Astrocyte (in vitro differentiated cells and primary cell): ENCODE measurements at regions not wholly inside any gene's neighbourhood (a gene's known extent, or its start where the extent isn't known, plus 50 kb on each side); places are given as distances from the start of the nearest gene placed in this dataset.

Experiments used
- EZH2 ChIP-seq: IDR thresholded peaks from 2 replicates; pipeline ENCODE4 v1.6.1; 2012; ENCODE audit warnings: mild to moderate bottlenecking, low read length, inconsistent platforms; ENCODE audit not compliant: insufficient read depth
- TF ChIP-seq, protein P1 (sequence below): IDR thresholded peaks from 2 replicates; pipeline ENCODE4 v1.5.1; 2011; ENCODE audit warnings: low read depth, mild to moderate bottlenecking, inconsistent platforms, low read length, moderate library complexity; ENCODE audit not compliant: insufficient read depth

DNA sequence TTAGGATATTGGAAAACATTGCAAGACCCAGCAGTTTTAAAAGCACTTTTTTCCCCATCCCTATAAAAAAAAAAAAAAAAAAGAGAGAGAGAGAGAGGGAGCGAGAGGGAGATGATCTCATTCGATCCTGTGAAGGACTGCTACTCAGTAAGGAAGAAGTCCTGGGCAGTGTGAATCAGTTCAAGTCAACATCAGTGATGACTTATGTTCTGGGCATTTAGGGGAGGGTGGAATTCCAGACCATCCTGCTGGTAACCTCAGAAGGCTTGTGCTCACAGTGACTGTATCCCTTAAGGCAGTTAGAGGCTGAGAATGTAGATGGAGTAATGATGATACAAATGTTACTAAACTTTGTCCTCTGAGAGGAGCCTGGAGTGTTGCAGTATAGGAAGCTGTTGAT is 151.4 kb downstream of the TGFB2 start:
- TF ChIP-seq, protein P1, sequence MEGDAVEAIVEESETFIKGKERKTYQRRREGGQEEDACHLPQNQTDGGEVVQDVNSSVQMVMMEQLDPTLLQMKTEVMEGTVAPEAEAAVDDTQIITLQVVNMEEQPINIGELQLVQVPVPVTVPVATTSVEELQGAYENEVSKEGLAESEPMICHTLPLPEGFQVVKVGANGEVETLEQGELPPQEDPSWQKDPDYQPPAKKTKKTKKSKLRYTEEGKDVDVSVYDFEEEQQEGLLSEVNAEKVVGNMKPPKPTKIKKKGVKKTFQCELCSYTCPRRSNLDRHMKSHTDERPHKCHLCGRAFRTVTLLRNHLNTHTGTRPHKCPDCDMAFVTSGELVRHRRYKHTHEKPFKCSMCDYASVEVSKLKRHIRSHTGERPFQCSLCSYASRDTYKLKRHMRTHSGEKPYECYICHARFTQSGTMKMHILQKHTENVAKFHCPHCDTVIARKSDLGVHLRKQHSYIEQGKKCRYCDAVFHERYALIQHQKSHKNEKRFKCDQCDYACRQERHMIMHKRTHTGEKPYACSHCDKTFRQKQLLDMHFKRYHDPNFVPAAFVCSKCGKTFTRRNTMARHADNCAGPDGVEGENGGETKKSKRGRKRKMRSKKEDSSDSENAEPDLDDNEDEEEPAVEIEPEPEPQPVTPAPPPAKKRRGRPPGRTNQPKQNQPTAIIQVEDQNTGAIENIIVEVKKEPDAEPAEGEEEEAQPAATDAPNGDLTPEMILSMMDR = no peak
- TF ChIP-seq EZH2 = no peak
